Gastroesophageal sphincter (tissue), 4 donors: ENCODE measurements at regions not wholly inside any gene's neighbourhood (a gene's known extent, or its start where the extent isn't known, plus 50 kb on each side); places are given as distances from the start of the nearest gene placed in this dataset.

Experiments
- ATAC-seq: fragments of 150-250 bp; one replicate; pipeline ENCODE4 v1.9.1; 2016; ENCODE audit warnings: mild to moderate bottlenecking, moderate library complexity
- H3K27ac ChIP-seq, 4 donors: fragments of 200-600 bp; sonication (generic) in 3 of 4; 1 replicate in 3 of 4; 2 replicates in 1 of 4; pipeline ENCODE4 v1.5.1; 2016 to 2019
- H3K27me3 ChIP-seq: fragments of 200-600 bp; sonication (generic); one replicate; pipeline ENCODE4 v1.5.1; 2019
- H3K36me3 ChIP-seq, 2 donors: fragments of 200-600 bp; sonication (generic); one replicate each; pipeline ENCODE4 v1.5.1; 2019; ENCODE audit warnings: control low read depth in 1 of 2
- H3K4me1 ChIP-seq, 3 donors: fragments of 200-600 bp; sonication (generic); 1 replicate in 2 of 3; 2 replicates in 1 of 3; pipeline ENCODE4 v1.5.1; 2016 to 2019; ENCODE audit warnings: control low read depth in 2 of 3
- H3K4me3 ChIP-seq, 2 donors: fragments of 200-600 bp; sonication (generic); one replicate each; pipeline ENCODE4 v1.5.1; 2019; ENCODE audit warnings: mild to moderate bottlenecking in 1 of 2, moderate library complexity in 1 of 2
- H3K9me3 ChIP-seq, 3 donors: fragments of 200-600 bp; sonication (generic); one replicate each; pipeline ENCODE4 v1.5.1; 2017 to 2019; ENCODE audit warnings: control low read depth in 2 of 3
- EP300 ChIP-seq: sonication (generic); formaldehyde crosslinking; IDR thresholded peaks from one replicate; pipeline ENCODE4 v1.6.1; 2017; ENCODE audit warnings: antibody characterized with exemption, mild to moderate bottlenecking
- POLR2A ChIP-seq, 2 donors: fragments of 450-650 bp; IDR thresholded peaks; one replicate each; pipeline ENCODE4 v1.6.1; 2017; ENCODE audit warnings: antibody characterized with exemption in 2 of 2, mild to moderate bottlenecking in 2 of 2, moderate library complexity in 1 of 2
- POLR2AphosphoS5 ChIP-seq: sonication (generic); formaldehyde crosslinking; IDR thresholded peaks from one replicate; pipeline ENCODE4 v1.6.1; 2017; ENCODE audit warnings: antibody characterized with exemption
- WGBS, 2 donors: methylation state at CpG; one replicate each; pipeline ENCODE4 v1.1.5; 2018; ENCODE audit warnings: low coverage in 1 of 2; 5-methylcytosine and 5-hydroxymethylcytosine counted together
- TF ChIP-seq, protein P1 (sequence below), 4 experiments: fragments of 200-600 bp in 2 of 4; fragments of 450-650 bp in 2 of 4; sonication (generic) in 1 of 4; IDR thresholded peaks; one replicate each; pipeline ENCODE4 v1.5.1; 2017 to 2019; ENCODE audit warnings: antibody characterized with exemption in 4 of 4, mild to moderate bottlenecking in 2 of 4, moderate library complexity in 2 of 4

DNA sequence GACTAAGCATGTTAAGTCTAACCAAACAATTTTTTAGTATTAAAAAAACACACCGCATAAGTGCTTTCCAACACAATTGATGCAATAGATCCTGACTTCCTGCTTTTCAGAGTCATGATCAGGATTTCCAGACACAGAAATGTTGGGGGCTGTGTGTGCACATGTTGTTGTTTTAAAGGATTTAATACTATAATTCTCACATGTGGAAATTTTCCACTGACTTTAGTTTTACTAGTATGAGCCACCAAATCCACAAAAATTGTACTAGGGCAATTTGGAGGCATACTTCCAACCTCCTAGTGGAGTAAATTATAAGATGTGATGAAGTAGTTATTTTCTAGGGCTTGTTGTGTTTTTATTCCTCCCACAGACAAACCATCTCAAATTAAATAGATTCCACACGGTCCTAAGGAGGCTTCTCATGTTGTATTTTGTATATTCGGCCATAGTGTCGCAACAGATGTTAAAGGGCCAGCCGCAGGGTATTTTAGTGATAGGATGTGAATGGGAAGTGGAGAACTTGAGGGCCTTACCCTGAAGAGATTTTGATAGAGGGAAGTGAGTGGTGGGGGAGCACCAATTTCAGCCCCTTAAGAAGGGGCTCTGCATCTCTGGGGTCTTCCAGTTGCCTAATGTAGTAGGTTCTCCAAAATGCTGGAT lies 108.9 kb upstream of the KLF7 start:
- WGBS, 2 donors: 90 to 100% methylated on average over 2 to 5 of the region's 5 CpGs

DNA sequence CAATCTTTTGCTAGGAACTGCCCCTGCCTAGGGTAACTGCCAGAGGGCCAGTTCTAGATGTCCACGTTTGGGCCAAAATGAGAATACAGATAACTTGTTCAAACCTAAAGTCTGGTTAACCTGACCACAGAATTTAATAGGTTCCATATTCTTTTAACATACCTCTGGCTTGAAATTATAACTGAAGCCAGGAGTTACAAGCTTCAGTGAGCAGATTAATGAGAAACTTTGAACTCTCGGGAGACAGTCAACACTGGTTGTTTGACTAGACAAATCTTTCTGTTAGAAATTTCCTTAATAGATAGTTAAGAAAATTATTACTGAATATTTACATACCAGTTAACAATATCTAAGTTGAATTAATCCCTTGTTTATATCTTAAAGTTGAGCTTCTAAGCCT lies 110.0 kb upstream of the KLF7 start:
- no peaks in the 10 kb centered on the region for H3K27me3 ChIP-seq
- H3K36me3 ChIP-seq: no peaks in the 10 kb centered on the region
- no peak overlapping the region for H3K4me3 ChIP-seq
- TF ChIP-seq EP300 (no peak), POLR2A (IDR thresholded peaks at IDR 0.05) (no peak), POLR2AphosphoS5 (no peak)
- TF ChIP-seq, protein P1, sequence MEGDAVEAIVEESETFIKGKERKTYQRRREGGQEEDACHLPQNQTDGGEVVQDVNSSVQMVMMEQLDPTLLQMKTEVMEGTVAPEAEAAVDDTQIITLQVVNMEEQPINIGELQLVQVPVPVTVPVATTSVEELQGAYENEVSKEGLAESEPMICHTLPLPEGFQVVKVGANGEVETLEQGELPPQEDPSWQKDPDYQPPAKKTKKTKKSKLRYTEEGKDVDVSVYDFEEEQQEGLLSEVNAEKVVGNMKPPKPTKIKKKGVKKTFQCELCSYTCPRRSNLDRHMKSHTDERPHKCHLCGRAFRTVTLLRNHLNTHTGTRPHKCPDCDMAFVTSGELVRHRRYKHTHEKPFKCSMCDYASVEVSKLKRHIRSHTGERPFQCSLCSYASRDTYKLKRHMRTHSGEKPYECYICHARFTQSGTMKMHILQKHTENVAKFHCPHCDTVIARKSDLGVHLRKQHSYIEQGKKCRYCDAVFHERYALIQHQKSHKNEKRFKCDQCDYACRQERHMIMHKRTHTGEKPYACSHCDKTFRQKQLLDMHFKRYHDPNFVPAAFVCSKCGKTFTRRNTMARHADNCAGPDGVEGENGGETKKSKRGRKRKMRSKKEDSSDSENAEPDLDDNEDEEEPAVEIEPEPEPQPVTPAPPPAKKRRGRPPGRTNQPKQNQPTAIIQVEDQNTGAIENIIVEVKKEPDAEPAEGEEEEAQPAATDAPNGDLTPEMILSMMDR (IDR thresholded peaks at IDR 0.05): no peak
- no peaks in the 10 kb centered on the region for H3K9me3 ChIP-seq
- 29 to 71% methylated on average over 1 to 2 of the region's 2 CpGs for WGBS, 2 donors
- no peak overlapping the region for H3K27ac ChIP-seq
- H3K4me1 ChIP-seq: no peaks in the 10 kb centered on the region
- ATAC-seq: no peak

More for the DNA sequence above, 108.9 kb upstream of the KLF7 start:
- TF ChIP-seq POLR2A (IDR thresholded peaks at IDR 0.05): no peak
- TF ChIP-seq EP300: no peak
- TF ChIP-seq, protein P1 (IDR thresholded peaks at IDR 0.05): no peak
- no peak for TF ChIP-seq POLR2AphosphoS5
- H3K27ac ChIP-seq: no peak overlapping the region
- ATAC-seq: no peak
- no peak overlapping the region for H3K4me3 ChIP-seq
- H3K9me3 ChIP-seq: no peaks in the 10 kb centered on the region
- H3K4me1 ChIP-seq: no peaks in the 10 kb centered on the region
- no peaks in the 10 kb centered on the region for H3K36me3 ChIP-seq
- H3K27me3 ChIP-seq: no peaks in the 10 kb centered on the region

DNA sequence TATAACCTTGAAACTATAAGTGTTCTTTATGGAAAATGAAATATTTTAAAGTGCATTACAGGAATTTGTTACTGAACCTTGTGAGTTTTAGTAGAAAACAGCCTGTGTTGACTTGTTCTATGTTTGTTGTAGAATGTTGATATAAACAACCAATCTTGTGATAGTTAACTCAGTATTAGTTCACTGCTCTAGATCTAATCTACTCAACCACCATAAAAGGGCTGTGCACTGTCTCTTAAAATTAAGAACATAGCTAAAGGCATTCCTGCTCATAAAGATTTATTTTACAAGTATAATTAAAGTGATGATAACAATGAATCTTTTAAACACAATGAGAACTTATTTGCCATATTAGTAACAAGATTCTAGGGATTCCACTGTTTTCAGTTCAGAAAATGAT lies 110.5 kb upstream of the KLF7 start:
- ATAC-seq: no peak
- Histone ChIP-seq H3K9me3 (no peaks in the 10 kb centered on the region), H3K27me3 (no peaks in the 10 kb centered on the region), H3K4me1 (no peaks in the 10 kb centered on the region), H3K4me3 (no peak overlapping the region), H3K27ac (no peak overlapping the region), H3K36me3 (no peaks in the 10 kb centered on the region)
- no peak for TF ChIP-seq POLR2A (IDR thresholded peaks at IDR 0.05)
- no peak for TF ChIP-seq POLR2AphosphoS5

DNA sequence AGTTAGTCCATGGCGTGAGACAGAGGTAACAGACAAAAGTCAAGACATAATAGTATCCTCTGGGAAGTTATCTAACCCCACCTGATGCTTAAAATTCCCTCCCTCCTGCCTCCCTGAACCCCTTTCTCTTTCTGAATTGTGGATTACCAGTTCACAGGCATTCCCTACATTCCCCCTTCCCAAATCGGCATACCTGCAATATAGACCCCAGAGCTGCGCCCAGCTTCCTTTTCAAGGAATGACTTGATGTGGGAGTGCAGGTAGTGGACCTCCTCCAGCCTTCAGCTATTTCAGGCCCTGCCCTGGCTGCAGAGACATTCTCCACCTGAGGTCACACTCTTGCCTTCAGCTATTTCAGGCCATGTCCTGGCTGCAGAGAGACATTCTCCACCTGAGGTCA lies 111.1 kb upstream of the KLF7 start:
- H3K4me1 ChIP-seq: no peaks in the 10 kb centered on the region
- no peak for ATAC-seq
- no peaks in the 10 kb centered on the region for H3K36me3 ChIP-seq
- H3K27ac ChIP-seq: no peak overlapping the region
- 86 to 100% methylated on average over 2 to 3 of the region's 3 CpGs for WGBS, 2 donors
- no peaks in the 10 kb centered on the region for H3K27me3 ChIP-seq
- H3K9me3 ChIP-seq: no peaks in the 10 kb centered on the region
- TF ChIP-seq EP300 (no peak), POLR2A (IDR thresholded peaks at IDR 0.05) (no peak), POLR2AphosphoS5 (no peak)
- TF ChIP-seq, protein P1 (IDR thresholded peaks at IDR 0.05): no peak
- no peak overlapping the region for H3K4me3 ChIP-seq

DNA sequence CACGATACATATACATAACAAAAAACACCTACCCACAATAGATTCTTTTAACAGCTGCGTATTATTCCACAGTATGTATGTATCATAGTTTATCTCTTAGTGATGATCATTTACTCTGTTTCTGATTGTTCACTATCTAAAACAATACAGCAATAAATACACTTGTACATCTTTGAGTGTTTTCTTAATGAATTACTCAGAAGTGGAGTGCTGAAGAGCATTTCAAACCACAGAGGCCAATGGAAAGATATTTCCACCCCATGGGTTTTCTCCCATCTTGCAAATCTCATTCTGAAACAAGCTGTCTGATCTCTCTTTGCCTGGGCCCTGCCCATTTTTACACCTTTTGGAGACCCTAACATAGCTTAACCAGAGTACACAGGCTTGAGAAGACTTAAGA lies 113.8 kb upstream of the KLF7 start:
- no peaks in the 10 kb centered on the region for H3K9me3 ChIP-seq
- H3K27ac ChIP-seq: no peak overlapping the region
- TF ChIP-seq POLR2A (IDR thresholded peaks at IDR 0.05) (no peak), POLR2AphosphoS5 (no peak), EP300 (no peak)
- TF ChIP-seq, protein P1 (IDR thresholded peaks at IDR 0.05): no peak
- no peaks in the 10 kb centered on the region for H3K36me3 ChIP-seq
- WGBS, 2 donors: 89 to 92% methylated on average over 2 of the region's 2 CpGs
- peaks cover 0 to 5% (median 0%) of the 10 kb centered on the region in 3 donors for H3K4me1 ChIP-seq
- ATAC-seq: no peak
- H3K4me3 ChIP-seq: no peak overlapping the region
- H3K27me3 ChIP-seq: no peaks in the 10 kb centered on the region
